ENCODE measurements at regions not wholly inside any gene's neighbourhood (a gene's known extent, or its start where the extent isn't known, plus 50 kb on each side); places are given as distances from the start of the nearest gene placed in this dataset.

DNA sequence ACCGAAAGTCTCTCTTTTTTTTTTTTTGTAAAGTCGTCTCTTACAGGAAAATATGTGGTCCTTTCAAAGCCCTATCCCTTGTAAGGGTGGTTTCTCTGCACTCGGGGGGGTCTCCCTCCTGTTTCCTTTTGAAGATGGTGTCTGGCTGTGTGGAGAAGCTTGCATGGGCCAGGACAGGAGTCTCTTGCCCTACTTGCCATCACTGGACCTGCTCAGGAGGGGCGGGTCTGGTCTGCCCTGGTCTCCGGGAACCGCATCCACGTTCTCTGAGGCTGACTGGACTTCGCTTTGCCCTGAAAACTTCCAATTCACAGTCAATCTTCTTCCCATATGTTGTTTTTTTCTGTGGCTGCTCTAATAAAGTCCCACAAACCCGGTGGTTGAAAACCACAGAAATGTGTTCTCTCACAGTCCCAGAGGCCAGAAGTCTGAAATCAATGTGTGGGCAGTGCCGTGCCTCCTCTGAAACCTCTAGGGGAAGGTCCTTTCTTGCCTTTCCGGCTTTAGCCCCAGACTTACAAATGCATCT is 92.9 kb upstream of the IER5L start:
- TF ChIP-seq, protein P1, sequence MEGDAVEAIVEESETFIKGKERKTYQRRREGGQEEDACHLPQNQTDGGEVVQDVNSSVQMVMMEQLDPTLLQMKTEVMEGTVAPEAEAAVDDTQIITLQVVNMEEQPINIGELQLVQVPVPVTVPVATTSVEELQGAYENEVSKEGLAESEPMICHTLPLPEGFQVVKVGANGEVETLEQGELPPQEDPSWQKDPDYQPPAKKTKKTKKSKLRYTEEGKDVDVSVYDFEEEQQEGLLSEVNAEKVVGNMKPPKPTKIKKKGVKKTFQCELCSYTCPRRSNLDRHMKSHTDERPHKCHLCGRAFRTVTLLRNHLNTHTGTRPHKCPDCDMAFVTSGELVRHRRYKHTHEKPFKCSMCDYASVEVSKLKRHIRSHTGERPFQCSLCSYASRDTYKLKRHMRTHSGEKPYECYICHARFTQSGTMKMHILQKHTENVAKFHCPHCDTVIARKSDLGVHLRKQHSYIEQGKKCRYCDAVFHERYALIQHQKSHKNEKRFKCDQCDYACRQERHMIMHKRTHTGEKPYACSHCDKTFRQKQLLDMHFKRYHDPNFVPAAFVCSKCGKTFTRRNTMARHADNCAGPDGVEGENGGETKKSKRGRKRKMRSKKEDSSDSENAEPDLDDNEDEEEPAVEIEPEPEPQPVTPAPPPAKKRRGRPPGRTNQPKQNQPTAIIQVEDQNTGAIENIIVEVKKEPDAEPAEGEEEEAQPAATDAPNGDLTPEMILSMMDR (IDR thresholded peaks at IDR 0.05; ENCODE audit: low read depth, low read length), result no peak
- peak; percentile 30 for DNase-seq (ENCODE audit: extremely low read depth, low read depth)

DNA sequence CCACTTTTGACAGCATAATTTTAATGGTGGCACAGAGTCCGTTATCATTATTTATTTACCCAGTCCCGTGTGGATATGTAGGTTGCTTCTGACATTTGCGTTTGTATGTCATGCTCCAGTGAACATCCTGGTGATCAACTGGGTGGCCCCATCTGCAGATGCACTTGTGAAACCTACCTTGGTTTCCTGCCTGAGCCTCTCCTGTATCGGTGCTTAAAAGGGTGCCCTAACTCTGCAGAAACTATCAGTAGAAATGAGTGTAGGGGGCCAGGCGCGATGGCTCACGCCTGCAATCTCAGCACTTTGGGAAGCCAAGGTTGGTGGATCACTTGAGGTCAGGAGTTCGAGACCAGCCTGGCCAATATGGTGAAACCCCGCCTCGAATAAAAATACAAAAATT is 92.1 kb upstream of the IER5L start:
- TF ChIP-seq, protein P1 (IDR thresholded peaks at IDR 0.05; ENCODE audit: low read depth, low read length), result no peak
- no peak for DNase-seq (ENCODE audit: extremely low read depth, low read depth)

DNA sequence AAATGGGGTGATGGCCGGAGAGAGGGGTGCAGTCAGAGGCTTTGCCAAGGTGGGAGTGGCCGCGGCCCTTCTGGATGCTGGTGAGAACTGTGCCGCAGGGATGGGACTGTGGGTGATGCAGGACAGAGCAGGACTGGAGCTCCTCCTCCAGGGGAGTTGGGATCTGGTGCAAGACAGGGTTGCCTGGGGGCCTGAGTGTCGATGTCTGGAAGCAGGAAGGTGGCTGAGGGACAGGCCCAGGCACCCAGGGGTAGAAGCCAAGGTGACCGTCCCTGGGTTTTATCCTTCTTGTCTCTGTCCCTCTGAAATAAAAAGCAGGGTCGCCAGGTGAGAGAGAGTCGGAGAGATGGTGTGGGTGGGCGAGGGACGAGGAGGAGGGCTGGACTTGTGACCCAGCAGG is 89.1 kb upstream of the IER5L start:
- DNase-seq (ENCODE audit: extremely low read depth, low read depth), result no peak
- TF ChIP-seq, protein P1 (IDR thresholded peaks at IDR 0.05; ENCODE audit: low read depth, low read length), result no peak

DNA sequence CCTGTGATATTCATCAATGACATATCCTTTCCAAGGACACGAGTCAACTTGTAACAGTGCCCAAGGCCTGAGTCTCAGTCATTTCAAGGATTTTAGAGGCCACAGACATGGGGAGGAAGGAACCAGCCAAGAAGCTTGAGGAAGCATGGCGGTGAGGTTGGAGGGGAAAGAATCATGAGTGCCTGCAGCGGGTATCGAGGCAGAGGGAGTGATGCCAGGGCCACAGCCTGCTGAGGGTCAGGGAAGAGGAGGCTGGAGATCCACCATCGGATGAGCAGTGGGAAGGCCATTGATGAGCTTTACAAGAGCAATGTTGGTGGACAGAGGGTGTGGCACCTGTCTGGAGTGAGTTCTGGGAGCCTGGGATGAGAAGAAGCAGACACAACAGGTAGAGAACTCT is 88.5 kb upstream of the IER5L start:
- DNase-seq (ENCODE audit: extremely low read depth, low read depth), result no peak
- TF ChIP-seq, protein P1 (IDR thresholded peaks at IDR 0.05; ENCODE audit: low read depth, low read length), result no peak

DNA sequence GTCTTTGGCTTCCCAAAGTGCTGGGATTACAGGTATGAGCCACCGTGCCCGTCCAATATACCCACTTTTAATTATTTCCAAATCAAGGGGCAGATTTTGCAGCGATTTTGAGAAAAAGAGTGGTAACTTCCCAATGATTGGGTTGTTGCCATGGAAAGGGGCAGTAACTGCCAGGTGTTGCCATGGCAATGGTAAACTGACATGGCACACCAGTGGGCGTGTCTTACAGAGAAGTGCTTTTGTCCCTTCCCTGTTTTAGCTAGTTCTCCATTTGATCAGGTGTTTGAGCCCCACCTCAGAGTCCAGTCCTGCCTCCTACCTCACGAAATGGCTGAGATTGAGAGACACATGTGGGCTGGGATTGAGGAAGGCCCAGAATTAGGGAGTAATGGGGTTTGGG is 86.3 kb upstream of the IER5L start:
- TF ChIP-seq, protein P1 (IDR thresholded peaks at IDR 0.05; ENCODE audit: low read depth, low read length), result no peak
- DNase-seq (ENCODE audit: extremely low read depth, low read depth), result no peak

DNA sequence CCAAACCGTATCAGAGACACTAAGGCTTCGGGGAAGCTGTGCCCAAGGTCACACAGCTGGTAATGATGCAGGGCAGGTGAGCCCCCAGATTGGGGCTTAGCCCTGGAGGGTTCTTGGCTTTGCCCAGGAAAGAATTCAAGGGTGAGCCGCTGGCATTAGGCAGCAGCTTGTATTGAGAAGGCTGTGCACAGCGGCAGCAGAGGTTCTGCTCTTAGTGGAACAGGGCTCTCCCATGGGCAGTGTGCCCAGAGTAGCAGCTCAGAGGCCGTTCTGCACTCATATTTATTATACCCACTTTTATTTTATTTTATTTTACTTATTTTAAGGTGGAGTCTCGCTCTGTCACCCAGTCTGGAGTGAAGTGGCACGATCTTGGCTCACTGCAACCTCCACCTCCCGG is 85.8 kb upstream of the IER5L start:
- no peak for DNase-seq (ENCODE audit: extremely low read depth, low read depth)
- TF ChIP-seq, protein P1 (IDR thresholded peaks at IDR 0.05; ENCODE audit: low read depth, low read length), result no peak

DNA sequence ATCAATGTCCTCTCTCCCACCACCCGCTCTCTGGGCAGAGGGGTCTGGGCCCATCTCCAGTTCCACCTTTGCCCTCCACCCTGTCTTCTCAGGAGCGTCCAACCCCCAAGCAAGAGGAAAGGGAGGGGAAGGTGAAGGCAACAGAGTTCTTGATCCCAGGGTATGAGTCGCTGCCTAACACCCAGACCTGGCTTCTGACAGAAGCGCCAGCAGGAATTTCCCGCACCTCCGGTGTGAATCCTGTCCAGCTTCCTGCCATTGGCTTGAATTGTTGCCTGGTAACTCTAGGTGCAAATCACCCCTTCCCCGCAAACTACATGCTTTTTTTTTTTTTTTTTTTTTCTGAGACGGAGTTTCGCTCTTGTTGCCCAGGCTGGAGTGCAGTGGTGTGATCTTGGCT is 84.2 kb upstream of the IER5L start:
- TF ChIP-seq, protein P1 (IDR thresholded peaks at IDR 0.05; ENCODE audit: low read depth, low read length), result no peak
- DNase-seq (ENCODE audit: extremely low read depth, low read depth), result no peak

Data from AG09319 (cell line).